ENCODE measurements at regions not wholly inside any gene's neighbourhood (a gene's known extent, or its start where the extent isn't known, plus 50 kb on each side); places are given as distances from the start of the nearest gene placed in this dataset.
"Not testable (repeated sequence)": the region's sequence is repeated elsewhere in the genome, so short reads cannot be mapped to it uniquely, and the experiment has no call there.

DNA sequence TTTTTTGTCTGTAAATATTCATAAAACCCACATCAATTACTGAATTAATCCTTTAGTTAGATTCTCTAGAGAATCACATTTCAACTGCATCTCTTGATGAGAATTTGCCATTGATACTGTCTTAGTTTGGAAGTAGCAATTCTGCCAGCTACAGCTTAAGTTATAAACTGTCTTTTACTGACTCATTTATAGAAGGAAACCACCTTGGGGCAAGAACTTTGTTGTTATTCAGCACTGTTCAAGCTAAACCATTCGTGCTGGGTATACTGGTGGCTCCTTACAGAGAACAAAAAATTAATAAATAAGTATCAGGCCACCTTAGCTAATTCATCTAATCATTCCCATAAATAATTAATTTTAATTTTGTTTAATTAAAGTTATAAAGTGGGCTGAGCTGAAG is 1082.6 kb upstream of the CELF4 start:
- Histone ChIP-seq H3K27ac (no peak overlapping the region), H3K27me3 (no peaks in the 10 kb centered on the region), H3K36me3 (no peaks in the 10 kb centered on the region), H3K4me1 (no peaks in the 10 kb centered on the region), H3K9me3 (no peaks in the 10 kb centered on the region), H3K4me3 (no peak overlapping the region)
- WGBS, 2 donors = 53 to 66% methylated on average over 1 of the region's 1 CpG
- DNase-seq = no peak
- TF ChIP-seq, protein P1, sequence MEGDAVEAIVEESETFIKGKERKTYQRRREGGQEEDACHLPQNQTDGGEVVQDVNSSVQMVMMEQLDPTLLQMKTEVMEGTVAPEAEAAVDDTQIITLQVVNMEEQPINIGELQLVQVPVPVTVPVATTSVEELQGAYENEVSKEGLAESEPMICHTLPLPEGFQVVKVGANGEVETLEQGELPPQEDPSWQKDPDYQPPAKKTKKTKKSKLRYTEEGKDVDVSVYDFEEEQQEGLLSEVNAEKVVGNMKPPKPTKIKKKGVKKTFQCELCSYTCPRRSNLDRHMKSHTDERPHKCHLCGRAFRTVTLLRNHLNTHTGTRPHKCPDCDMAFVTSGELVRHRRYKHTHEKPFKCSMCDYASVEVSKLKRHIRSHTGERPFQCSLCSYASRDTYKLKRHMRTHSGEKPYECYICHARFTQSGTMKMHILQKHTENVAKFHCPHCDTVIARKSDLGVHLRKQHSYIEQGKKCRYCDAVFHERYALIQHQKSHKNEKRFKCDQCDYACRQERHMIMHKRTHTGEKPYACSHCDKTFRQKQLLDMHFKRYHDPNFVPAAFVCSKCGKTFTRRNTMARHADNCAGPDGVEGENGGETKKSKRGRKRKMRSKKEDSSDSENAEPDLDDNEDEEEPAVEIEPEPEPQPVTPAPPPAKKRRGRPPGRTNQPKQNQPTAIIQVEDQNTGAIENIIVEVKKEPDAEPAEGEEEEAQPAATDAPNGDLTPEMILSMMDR (IDR thresholded peaks at IDR 0.05) = no peak
- no peak for TF ChIP-seq POLR2A (IDR thresholded peaks at IDR 0.05)
- no peak for TF ChIP-seq EP300 (IDR thresholded peaks at IDR 0.05)
- no peak for TF ChIP-seq POLR2AphosphoS5 (IDR thresholded peaks at IDR 0.05)
- intact Hi-C loops (cut with DNase I) = no loop called here

DNA sequence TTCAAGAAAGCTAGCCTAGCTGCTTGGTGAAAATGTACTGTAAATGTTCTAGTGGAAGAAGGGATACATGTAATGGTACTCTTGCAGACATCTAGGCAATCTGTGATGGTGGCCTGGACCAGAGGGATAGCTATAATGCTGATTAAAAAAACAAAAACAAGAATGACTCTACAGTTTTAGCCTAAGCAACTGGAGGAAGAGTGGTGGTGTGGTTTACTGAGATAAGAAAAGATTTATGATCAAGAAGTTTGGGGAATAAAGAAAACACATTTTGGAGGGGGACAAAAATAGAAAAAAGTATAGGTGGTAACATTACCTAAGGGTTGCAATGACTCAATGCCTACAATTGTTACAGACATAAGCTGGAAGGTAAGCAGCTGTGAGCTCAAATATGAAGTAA is 1080.7 kb upstream of the CELF4 start:
- H3K4me1 ChIP-seq = no peaks in the 10 kb centered on the region
- intact Hi-C loops (cut with DNase I) = no loop called here

DNA sequence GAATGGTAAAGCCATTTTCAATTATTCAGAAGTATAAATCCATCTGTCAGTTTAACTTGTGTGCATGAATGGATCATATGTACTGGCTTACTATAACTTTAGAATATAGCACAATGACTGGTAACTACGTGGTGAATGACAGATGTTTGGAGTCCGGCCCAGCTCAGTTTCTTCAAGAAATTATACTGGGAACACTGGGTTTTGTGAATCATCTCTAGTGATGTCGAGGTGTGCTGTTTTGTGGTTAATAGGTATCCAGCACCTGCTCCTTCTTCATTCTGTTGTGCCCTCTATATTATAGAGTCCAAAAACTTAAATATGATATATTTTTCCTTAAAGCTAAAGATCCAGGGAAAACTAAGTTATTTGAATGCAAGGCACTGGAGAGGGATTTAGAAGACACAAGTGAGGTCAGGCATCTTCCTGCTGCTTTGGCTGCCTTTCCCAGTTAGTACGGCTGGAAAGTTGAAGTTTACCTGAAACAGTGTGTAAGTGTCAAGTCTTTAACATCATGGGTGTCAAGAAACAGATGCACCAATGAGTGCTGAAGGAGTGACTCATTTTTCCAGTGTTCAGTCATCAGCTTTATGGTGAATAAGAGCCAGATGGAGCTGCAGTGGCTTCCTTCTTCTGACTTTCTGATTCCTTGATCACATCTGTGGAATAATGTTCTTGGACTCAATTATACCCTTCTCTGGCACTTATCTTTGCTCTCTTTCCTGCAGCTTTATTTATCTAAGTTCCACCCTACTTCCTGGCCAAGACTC is 1079.5 kb upstream of the CELF4 start:
- H3K4me1 ChIP-seq = no peaks in the 10 kb centered on the region
- 66 to 84% methylated on average over 4 of the region's 4 CpGs for WGBS, 2 donors
- H3K4me3 ChIP-seq = no peak overlapping the region
- H3K27me3 ChIP-seq = no peaks in the 10 kb centered on the region
- TF ChIP-seq, protein P1 (IDR thresholded peaks at IDR 0.05) = no peak
- no peak for TF ChIP-seq EP300 (IDR thresholded peaks at IDR 0.05)
- TF ChIP-seq POLR2AphosphoS5 (IDR thresholded peaks at IDR 0.05) = no peak
- no peak for TF ChIP-seq POLR2A (IDR thresholded peaks at IDR 0.05)
- intact Hi-C loops (cut with DNase I) = no loop called here
- no peak for DNase-seq
- no peaks in the 10 kb centered on the region for H3K36me3 ChIP-seq
- H3K9me3 ChIP-seq = no peaks in the 10 kb centered on the region
- H3K27ac ChIP-seq = no peak overlapping the region

More for the DNA sequence above, 1080.7 kb upstream of the CELF4 start:
- Histone ChIP-seq H3K9me3 (no peaks in the 10 kb centered on the region), H3K36me3 (no peaks in the 10 kb centered on the region), H3K4me3 (no peak overlapping the region), H3K27ac (no peak overlapping the region), H3K27me3 (no peaks in the 10 kb centered on the region)
- no peak for DNase-seq
- TF ChIP-seq POLR2AphosphoS5 (IDR thresholded peaks at IDR 0.05) (no peak), EP300 (IDR thresholded peaks at IDR 0.05) (no peak), POLR2A (IDR thresholded peaks at IDR 0.05) (no peak)
- TF ChIP-seq, protein P1 (IDR thresholded peaks at IDR 0.05) = no peak

DNA sequence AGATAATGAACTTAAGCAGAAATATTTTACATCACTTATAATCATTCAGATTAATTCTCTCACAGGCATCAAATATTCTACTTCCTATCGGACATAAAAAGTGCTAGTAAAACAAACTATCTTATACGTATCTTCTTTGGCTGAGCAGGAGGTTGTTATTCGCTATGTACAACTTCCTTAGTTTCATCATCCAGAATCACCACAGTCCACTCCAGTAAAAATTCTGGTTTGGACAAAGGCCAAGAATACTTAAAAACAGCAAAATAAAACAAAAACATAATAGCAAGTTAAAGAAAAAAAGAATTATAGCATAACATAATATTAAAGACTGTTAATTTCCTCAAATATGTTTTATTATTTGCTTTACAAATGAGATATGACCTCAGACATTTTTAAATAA is 1077.1 kb upstream of the CELF4 start:
- Histone ChIP-seq H3K27me3 (no peaks in the 10 kb centered on the region), H3K9me3 (no peaks in the 10 kb centered on the region), H3K4me1 (no peaks in the 10 kb centered on the region), H3K36me3 (no peaks in the 10 kb centered on the region), H3K27ac (no peak overlapping the region), H3K4me3 (no peak overlapping the region)
- intact Hi-C loops (cut with DNase I) = no loop called here
- DNase-seq = no peak
- 85 to 91% methylated on average over 3 of the region's 3 CpGs for WGBS, 2 donors
- TF ChIP-seq POLR2AphosphoS5 (IDR thresholded peaks at IDR 0.05) (no peak), EP300 (IDR thresholded peaks at IDR 0.05) (no peak), POLR2A (IDR thresholded peaks at IDR 0.05) (no peak)
- TF ChIP-seq, protein P1 (IDR thresholded peaks at IDR 0.05) = no peak

DNA sequence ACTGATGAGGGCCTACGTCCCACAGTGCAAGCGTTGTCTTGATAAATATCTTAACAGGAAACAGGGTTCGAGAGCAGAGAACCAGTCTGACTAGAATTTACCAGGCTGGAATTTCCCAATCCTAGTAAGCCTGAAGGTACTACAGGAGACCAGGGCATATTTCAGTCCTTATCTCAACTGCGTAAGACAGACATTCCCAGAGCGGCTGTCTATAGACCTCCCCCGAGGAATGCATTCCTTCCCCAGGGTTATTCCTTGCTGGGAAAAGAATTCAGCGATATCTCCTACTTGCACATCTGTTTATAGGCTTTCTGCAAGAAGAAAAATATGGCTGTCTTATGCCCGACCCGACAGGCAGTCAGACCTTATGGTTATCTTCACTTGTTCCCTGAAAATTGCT is 1074.1 kb upstream of the CELF4 start:
- H3K36me3 ChIP-seq; H3K4me1 ChIP-seq; H3K27ac ChIP-seq; DNase-seq; H3K4me3 ChIP-seq; H3K27me3 ChIP-seq; intact Hi-C loops (cut with DNase I); H3K9me3 ChIP-seq: not testable (repeated sequence)
- WGBS, 2 donors = 71 to 84% methylated on average over 9 of the region's 9 CpGs

Data from sigmoid colon (tissue), 6 donors.